ENCODE measurements at regions not wholly inside any gene's neighbourhood (a gene's known extent, or its start where the extent isn't known, plus 50 kb on each side); places are given as distances from the start of the nearest gene placed in this dataset.

- TF ChIP-seq CTCF (IDR thresholded peaks at IDR 0.05), result no peak
- no peak for TF ChIP-seq POLR2A (IDR thresholded peaks at IDR 0.05)
Measured at GRCh38 chr10:52486840-52487611, 172.9 kb downstream of the DKK1 start.
